Mucosa of descending colon (tissue), 3 donors: ENCODE measurements at regions not wholly inside any gene's neighbourhood (a gene's known extent, or its start where the extent isn't known, plus 50 kb on each side); places are given as distances from the start of the nearest gene placed in this dataset.

Source experiments
- ATAC-seq: fragments of 200-7000 bp; cut with Tn5 transposase; one replicate; pipeline ENCODE4 v1.9.1; 2020; ENCODE audit warnings: mild to moderate bottlenecking, moderate library complexity
- DNase-seq, 3 donors: peaks; one replicate each; pipeline ENCODE4 v3.0.0-alpha.2; 2020
- H3K36me3 ChIP-seq: fragments of 200-600 bp; one replicate; pipeline ENCODE4 v1.8.0; 2021; ENCODE audit warnings: low read depth, mild to moderate bottlenecking
- H3K4me1 ChIP-seq: fragments of 200-600 bp; one replicate; pipeline ENCODE4 v1.8.0; 2021; ENCODE audit warnings: low read depth, mild to moderate bottlenecking
- H3K4me3 ChIP-seq: fragments of 200-600 bp; one replicate; pipeline ENCODE4 v1.8.0; 2021; ENCODE audit warnings: mild to moderate bottlenecking
- H3K9me3 ChIP-seq: fragments of 200-600 bp; one replicate; pipeline ENCODE4 v1.8.0; 2021; ENCODE audit warnings: mild to moderate bottlenecking
- CTCF ChIP-seq: fragments of 200-600 bp; IDR thresholded peaks from one replicate; pipeline ENCODE4 v1.8.0; 2022; ENCODE audit warnings: antibody characterized with exemption, mild to moderate bottlenecking
- intact Hi-C, 2 donors: fragments of 100-400 bp; cut with DNase I in 1 of 2; cut with micrococcal nuclease in 1 of 2; formaldehyde crosslinking; loops; one replicate each; pipeline versions ENCODE4 v1.11.0 to v1.11.1; 2022; cut with DNase I, micrococcal nuclease
- donor health status: DM: no; HTN: no; CAD: no; lungs with moderate emphysema.
- donor health status: DM: no; HTN: no; CAD: no.
- donor health status: DM: no; HTN: yes; CAD: no.

- no peak for ATAC-seq
- intact Hi-C loops, result no loop called here
- no peak for DNase-seq
- no peak for TF ChIP-seq CTCF
- Histone ChIP-seq H3K9me3 (peaks cover 11% of the 10 kb centered on the region), H3K4me3 (no peak overlapping the region), H3K36me3 (no peaks in the 10 kb centered on the region), H3K4me1 (no peaks in the 10 kb centered on the region)
Observed at GRCh38 chr19:31525610-31526147, 176.4 kb upstream of the TSHZ3 start.

GRCh38 chr19:31527443-31527842, 178.2 kb upstream of the TSHZ3 start:
- intact Hi-C loops, result no loop called here
- no peak for ATAC-seq
- TF ChIP-seq CTCF, result no peak

GRCh38 chr19:31528261-31528660, 179.0 kb upstream of the TSHZ3 start:
- intact Hi-C loops, result no loop called here
- Histone ChIP-seq H3K4me1 (no peaks in the 10 kb centered on the region), H3K4me3 (no peak overlapping the region), H3K36me3 (no peaks in the 10 kb centered on the region), H3K9me3 (peaks cover 11% of the 10 kb centered on the region)
- TF ChIP-seq CTCF, result no peak
- DNase-seq (no peak), ATAC-seq (no peak)

More at GRCh38 chr19:31527443-31527842, 178.2 kb upstream of the TSHZ3 start:
- Histone ChIP-seq H3K4me3 (no peak overlapping the region), H3K9me3 (peaks cover 11% of the 10 kb centered on the region), H3K36me3 (no peaks in the 10 kb centered on the region), H3K4me1 (no peaks in the 10 kb centered on the region)
- DNase-seq, result no peak

- TF ChIP-seq CTCF, result no peak
- no peak for DNase-seq
- no peak for ATAC-seq
- Histone ChIP-seq H3K4me1 (no peaks in the 10 kb centered on the region), H3K36me3 (no peaks in the 10 kb centered on the region), H3K4me3 (no peak overlapping the region), H3K9me3 (peaks cover 11% of the 10 kb centered on the region)
- intact Hi-C loops, result no loop called here
Observed at GRCh38 chr19:31529121-31529520, 179.9 kb upstream of the TSHZ3 start.

- ATAC-seq, result no peak
- Histone ChIP-seq H3K4me3 (no peak overlapping the region), H3K36me3 (no peaks in the 10 kb centered on the region), H3K4me1 (no peaks in the 10 kb centered on the region), H3K9me3 (peaks cover 6% of the 10 kb centered on the region)
- intact Hi-C loops, result no loop called here
- DNase-seq, result no peak
- TF ChIP-seq CTCF, result no peak
Observed at GRCh38 chr19:31530781-31531180, 181.5 kb upstream of the TSHZ3 start.

- intact Hi-C loops, result no loop called here
- Histone ChIP-seq H3K9me3 (peaks cover 2% of the 10 kb centered on the region), H3K36me3 (no peaks in the 10 kb centered on the region), H3K4me1 (no peaks in the 10 kb centered on the region), H3K4me3 (no peak overlapping the region)
- TF ChIP-seq CTCF, result no peak
- ATAC-seq (no peak), DNase-seq (no peak)
Observed at GRCh38 chr19:31531326-31531725, 182.1 kb upstream of the TSHZ3 start.
